ENCODE measurements at regions not wholly inside any gene's neighbourhood (a gene's known extent, or its start where the extent isn't known, plus 50 kb on each side); places are given as distances from the start of the nearest gene placed in this dataset.

GRCh38 chr7:17584822-17585221, 286.4 kb downstream of the AHR start (continued):
- TF ChIP-seq, protein P1, sequence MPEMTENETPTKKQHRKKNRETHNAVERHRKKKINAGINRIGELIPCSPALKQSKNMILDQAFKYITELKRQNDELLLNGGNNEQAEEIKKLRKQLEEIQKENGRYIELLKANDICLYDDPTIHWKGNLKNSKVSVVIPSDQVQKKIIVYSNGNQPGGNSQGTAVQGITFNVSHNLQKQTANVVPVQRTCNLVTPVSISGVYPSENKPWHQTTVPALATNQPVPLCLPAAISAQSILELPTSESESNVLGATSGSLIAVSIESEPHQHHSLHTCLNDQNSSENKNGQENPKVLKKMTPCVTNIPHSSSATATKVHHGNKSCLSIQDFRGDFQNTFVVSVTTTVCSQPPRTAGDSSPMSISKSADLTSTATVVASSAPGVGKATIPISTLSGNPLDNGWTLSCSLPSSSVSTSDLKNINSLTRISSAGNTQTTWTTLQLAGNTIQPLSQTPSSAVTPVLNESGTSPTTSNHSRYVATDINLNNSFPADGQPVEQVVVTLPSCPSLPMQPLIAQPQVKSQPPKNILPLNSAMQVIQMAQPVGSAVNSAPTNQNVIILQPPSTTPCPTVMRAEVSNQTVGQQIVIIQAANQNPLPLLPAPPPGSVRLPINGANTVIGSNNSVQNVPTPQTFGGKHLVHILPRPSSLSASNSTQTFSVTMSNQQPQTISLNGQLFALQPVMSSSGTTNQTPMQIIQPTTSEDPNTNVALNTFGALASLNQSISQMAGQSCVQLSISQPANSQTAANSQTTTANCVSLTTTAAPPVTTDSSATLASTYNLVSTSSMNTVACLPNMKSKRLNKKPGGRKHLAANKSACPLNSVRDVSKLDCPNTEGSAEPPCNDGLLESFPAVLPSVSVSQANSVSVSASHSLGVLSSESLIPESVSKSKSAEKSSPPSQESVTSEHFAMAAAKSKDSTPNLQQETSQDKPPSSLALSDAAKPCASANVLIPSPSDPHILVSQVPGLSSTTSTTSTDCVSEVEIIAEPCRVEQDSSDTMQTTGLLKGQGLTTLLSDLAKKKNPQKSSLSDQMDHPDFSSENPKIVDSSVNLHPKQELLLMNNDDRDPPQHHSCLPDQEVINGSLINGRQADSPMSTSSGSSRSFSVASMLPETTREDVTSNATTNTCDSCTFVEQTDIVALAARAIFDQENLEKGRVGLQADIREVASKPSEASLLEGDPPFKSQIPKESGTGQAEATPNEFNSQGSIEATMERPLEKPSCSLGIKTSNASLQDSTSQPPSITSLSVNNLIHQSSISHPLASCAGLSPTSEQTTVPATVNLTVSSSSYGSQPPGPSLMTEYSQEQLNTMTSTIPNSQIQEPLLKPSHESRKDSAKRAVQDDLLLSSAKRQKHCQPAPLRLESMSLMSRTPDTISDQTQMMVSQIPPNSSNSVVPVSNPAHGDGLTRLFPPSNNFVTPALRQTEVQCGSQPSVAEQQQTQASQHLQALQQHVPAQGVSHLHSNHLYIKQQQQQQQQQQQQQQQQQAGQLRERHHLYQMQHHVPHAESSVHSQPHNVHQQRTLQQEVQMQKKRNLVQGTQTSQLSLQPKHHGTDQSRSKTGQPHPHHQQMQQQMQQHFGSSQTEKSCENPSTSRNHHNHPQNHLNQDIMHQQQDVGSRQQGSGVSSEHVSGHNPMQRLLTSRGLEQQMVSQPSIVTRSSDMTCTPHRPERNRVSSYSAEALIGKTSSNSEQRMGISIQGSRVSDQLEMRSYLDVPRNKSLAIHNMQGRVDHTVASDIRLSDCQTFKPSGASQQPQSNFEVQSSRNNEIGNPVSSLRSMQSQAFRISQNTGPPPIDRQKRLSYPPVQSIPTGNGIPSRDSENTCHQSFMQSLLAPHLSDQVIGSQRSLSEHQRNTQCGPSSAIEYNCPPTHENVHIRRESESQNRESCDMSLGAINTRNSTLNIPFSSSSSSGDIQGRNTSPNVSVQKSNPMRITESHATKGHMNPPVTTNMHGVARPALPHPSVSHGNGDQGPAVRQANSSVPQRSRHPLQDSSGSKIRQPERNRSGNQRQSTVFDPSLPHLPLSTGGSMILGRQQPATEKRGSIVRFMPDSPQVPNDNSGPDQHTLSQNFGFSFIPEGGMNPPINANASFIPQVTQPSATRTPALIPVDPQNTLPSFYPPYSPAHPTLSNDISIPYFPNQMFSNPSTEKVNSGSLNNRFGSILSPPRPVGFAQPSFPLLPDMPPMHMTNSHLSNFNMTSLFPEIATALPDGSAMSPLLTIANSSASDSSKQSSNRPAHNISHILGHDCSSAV (CRISPR knock-in tag; IDR thresholded peaks at IDR 0.05; ENCODE audit: borderline replicate concordance) = no peak
- TF ChIP-seq, protein P2, sequence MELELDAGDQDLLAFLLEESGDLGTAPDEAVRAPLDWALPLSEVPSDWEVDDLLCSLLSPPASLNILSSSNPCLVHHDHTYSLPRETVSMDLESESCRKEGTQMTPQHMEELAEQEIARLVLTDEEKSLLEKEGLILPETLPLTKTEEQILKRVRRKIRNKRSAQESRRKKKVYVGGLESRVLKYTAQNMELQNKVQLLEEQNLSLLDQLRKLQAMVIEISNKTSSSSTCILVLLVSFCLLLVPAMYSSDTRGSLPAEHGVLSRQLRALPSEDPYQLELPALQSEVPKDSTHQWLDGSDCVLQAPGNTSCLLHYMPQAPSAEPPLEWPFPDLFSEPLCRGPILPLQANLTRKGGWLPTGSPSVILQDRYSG (CRISPR knock-in tag; IDR thresholded peaks at IDR 0.05) = no peak
- TF ChIP-seq ZNF337 (CRISPR knock-in tag; IDR thresholded peaks at IDR 0.05; ENCODE audit: borderline replicate concordance, low read depth) = no peak
- no peak for TF ChIP-seq ZNF747 (CRISPR knock-in tag; IDR thresholded peaks at IDR 0.05; ENCODE audit: borderline replicate concordance)
- TF ChIP-seq ZNF496 (CRISPR knock-in tag; IDR thresholded peaks at IDR 0.05; ENCODE audit: insufficient replicate concordance) = no peak
- TF ChIP-seq ZNF333 (CRISPR knock-in tag; IDR thresholded peaks at IDR 0.05; ENCODE audit: borderline replicate concordance) = no peak

Data from HepG2 (cell line).